Kidney (tissue), 13 donors: ENCODE measurements at regions not wholly inside any gene's neighbourhood (a gene's known extent, or its start where the extent isn't known, plus 50 kb on each side); places are given as distances from the start of the nearest gene placed in this dataset.
"Not testable (repeated sequence)": the region's sequence is repeated elsewhere in the genome, so short reads cannot be mapped to it uniquely, and the experiment has no call there.

Experiments
- DNase-seq, 5 donors: peaks; one replicate each; pipeline ENCODE4 v3.0.0-alpha.2; 2013 to 2020
- FAIRE-seq: peaks from 2 replicates; lab custom pipeline; 2012; peaks lifted over from hg19 to GRCh38; lab: Jason Lieb, UNC
- H3K27ac ChIP-seq, 2 donors: one replicate each; pipeline ENCODE4 v1.7.0; 2013; ENCODE audit warnings: low read depth in 2 of 2, low read length in 2 of 2, inconsistent platforms in 1 of 2
- H3K27me3 ChIP-seq: one replicate; pipeline ENCODE4 v1.7.1; 2013; ENCODE audit warnings: low read length, inconsistent platforms; ENCODE audit not compliant: control insufficient read depth, insufficient read depth
- H3K36me3 ChIP-seq, 3 donors: one replicate each; pipeline versions ENCODE4 v1.7.0 to v1.7.1; 2013; ENCODE audit warnings: low read length in 3 of 3, control low read depth in 1 of 3, inconsistent platforms in 1 of 3; ENCODE audit not compliant: insufficient read depth in 3 of 3, control insufficient read depth in 2 of 3
- H3K4me1 ChIP-seq, 3 donors: one replicate each; pipeline versions ENCODE4 v1.7.0 to v1.7.1; 2013; ENCODE audit warnings: low read length in 3 of 3, inconsistent platforms in 1 of 3, low read depth in 1 of 3; ENCODE audit not compliant: control insufficient read depth in 2 of 3, insufficient read depth in 2 of 3
- H3K4me3 ChIP-seq, 3 donors: one replicate each; pipeline versions ENCODE4 v1.7.0 to v1.8.1; 2013; ENCODE audit warnings: low read length in 3 of 3, control low read depth in 1 of 3, inconsistent platforms in 1 of 3
- H3K9ac ChIP-seq, 3 donors: one replicate each; pipeline versions ENCODE4 v1.7.0 to v1.7.1; 2013; ENCODE audit warnings: low read length in 3 of 3, control low read depth in 1 of 3, inconsistent platforms in 1 of 3
- H3K9me3 ChIP-seq, 3 donors: one replicate each; pipeline versions ENCODE4 v1.7.0 to v1.7.1; 2013; ENCODE audit warnings: low read length in 3 of 3, control low read depth in 1 of 3, inconsistent platforms in 1 of 3; ENCODE audit not compliant: control insufficient read depth in 2 of 3, insufficient read depth in 1 of 3
- intact Hi-C: fragments of 100-400 bp; cut with DNase I; formaldehyde crosslinking; loops from one replicate; pipeline ENCODE4 v1.11.1; 2022
- TF ChIP-seq, protein P1 (sequence below): IDR thresholded peaks from 3 replicates; pipeline ENCODE4 v1.5.1; 2012; ENCODE audit warnings: mild to moderate bottlenecking, moderate library complexity, borderline replicate concordance; ENCODE audit not compliant: insufficient read depth; ENCODE audit errors: extremely low read depth
- donor health status: control.
- donor health status: control.
- donor health status: control.
- donor health status: control.
- donor health status: control.
- donor health status: DM: yes; HTN: yes; CAD: no.
- donor health status: Normal renal cell carcinoma (clear cell type).

DNA sequence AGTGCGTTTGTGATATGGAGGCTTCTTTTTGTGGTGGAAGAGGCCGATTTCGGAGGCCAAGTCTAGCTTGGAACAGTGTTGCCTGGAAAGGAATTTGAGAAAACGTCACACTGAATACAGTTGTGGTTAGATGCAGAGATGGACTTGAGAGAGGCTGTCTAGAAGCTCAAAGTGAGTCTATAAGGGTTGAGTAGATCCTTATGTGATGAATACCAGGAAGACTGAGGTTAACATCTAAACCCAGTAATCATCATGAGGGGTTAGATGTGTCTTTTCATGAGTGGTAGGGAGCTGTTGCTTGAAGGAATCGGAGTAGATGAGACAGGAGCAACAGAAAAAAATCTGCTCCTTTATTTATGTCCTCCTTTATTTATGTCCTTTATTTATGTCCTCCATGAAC is 114.6 kb upstream of the IVNS1ABP start:
- TF ChIP-seq, protein P1, sequence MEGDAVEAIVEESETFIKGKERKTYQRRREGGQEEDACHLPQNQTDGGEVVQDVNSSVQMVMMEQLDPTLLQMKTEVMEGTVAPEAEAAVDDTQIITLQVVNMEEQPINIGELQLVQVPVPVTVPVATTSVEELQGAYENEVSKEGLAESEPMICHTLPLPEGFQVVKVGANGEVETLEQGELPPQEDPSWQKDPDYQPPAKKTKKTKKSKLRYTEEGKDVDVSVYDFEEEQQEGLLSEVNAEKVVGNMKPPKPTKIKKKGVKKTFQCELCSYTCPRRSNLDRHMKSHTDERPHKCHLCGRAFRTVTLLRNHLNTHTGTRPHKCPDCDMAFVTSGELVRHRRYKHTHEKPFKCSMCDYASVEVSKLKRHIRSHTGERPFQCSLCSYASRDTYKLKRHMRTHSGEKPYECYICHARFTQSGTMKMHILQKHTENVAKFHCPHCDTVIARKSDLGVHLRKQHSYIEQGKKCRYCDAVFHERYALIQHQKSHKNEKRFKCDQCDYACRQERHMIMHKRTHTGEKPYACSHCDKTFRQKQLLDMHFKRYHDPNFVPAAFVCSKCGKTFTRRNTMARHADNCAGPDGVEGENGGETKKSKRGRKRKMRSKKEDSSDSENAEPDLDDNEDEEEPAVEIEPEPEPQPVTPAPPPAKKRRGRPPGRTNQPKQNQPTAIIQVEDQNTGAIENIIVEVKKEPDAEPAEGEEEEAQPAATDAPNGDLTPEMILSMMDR: no peak
- Histone ChIP-seq H3K9me3 (no peaks in the 10 kb centered on the region), H3K4me1 (no peaks in the 10 kb centered on the region), H3K36me3 (no peaks in the 10 kb centered on the region), H3K27me3 (no peaks in the 10 kb centered on the region), H3K27ac (no peak overlapping the region), H3K4me3 (no peak overlapping the region), H3K9ac (no peak overlapping the region)
- FAIRE-seq: no peak
- intact Hi-C loops: no loop called here
- DNase-seq: no peak

DNA sequence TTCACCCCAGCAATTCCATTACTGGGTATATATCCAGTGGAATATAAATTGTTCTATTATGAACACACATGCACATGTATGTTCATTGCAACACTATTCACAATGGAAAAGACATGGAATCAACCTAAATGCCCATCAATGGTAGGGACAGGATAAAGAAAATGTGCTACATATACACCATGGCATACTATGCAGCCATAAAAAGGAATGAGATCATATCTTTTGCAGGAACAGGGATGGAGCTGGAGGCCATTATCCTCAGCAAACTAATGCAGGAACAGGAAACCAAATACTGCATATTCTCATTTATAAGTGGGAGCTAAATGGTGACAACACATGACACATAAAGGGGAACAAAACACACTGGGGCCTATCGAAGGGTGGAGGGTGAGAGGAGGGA is 112.6 kb upstream of the IVNS1ABP start:
- H3K9ac ChIP-seq, H3K4me3 ChIP-seq, FAIRE-seq, H3K27me3 ChIP-seq, H3K9me3 ChIP-seq, H3K27ac ChIP-seq, H3K4me1 ChIP-seq, DNase-seq, H3K36me3 ChIP-seq, intact Hi-C loops: not testable (repeated sequence)

DNA sequence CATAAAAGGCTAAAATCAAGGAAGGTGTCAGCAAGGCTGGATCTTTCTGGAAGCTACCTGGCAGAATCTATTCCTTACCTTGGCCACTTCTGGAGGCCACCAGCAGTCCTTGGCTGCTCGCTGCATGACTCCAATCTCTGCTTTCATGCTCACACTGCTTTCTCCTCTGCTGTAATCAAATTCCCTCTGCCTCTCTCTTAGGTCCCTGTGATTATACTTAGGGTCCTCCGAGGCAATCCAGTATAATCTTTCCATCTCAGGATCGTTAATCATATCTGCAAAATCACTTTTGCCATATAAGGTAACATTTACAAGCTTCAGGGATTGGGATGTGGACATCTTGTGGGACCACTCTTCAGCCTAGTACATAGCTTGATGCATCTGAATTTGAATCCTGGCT is 110.7 kb upstream of the IVNS1ABP start:
- H3K27me3 ChIP-seq: no peaks in the 10 kb centered on the region
- intact Hi-C loops: no loop called here
- no peaks in the 10 kb centered on the region for H3K36me3 ChIP-seq
- DNase-seq (no peak), FAIRE-seq (no peak)
- TF ChIP-seq, protein P1: no peak
- no peak overlapping the region for H3K27ac ChIP-seq
- H3K9ac ChIP-seq: no peak overlapping the region
- H3K4me1 ChIP-seq: no peaks in the 10 kb centered on the region
- no peak overlapping the region for H3K4me3 ChIP-seq
- no peaks in the 10 kb centered on the region for H3K9me3 ChIP-seq

DNA sequence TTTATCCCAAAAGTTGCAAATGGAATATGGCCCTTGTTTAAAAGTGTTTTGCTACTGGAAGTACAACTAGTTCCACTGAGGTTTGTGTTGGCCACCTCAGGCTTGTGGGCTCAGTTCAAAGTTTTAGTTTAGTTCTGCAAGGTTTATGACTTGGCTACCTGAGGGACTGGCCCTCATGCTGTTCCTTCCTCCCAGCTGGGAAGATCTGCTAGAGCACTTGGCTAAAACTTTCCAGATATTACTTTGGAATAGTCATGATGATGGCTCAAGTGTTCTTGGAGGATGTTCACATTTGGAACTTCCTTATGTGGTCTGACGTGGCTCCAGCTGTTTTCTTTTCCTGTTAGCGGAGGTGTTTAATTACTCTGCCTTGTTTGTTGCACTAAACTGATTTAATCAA is 110.2 kb upstream of the IVNS1ABP start:
- Histone ChIP-seq H3K27ac (no peak overlapping the region), H3K36me3 (no peaks in the 10 kb centered on the region), H3K27me3 (no peaks in the 10 kb centered on the region), H3K9me3 (no peaks in the 10 kb centered on the region), H3K4me3 (no peak overlapping the region), H3K4me1 (no peaks in the 10 kb centered on the region), H3K9ac (no peak overlapping the region)
- TF ChIP-seq, protein P1: no peak
- no peak for FAIRE-seq
- no peak for DNase-seq
- intact Hi-C loops: no loop called here
